Vagina (tissue), 2 donors: ENCODE measurements at regions not wholly inside any gene's neighbourhood (a gene's known extent, or its start where the extent isn't known, plus 50 kb on each side); places are given as distances from the start of the nearest gene placed in this dataset.

ENCODE experiments used
- CTCF ChIP-seq, 3 experiments: fragments of 450-650 bp in 2 of 3; fragments of 200-600 bp in 1 of 3; sonication (generic) in 1 of 3; IDR thresholded peaks; one replicate each; pipeline ENCODE4 v1.5.1; 2017 to 2019; ENCODE audit warnings: antibody characterized with exemption in 3 of 3, mild to moderate bottlenecking in 2 of 3, moderate library complexity in 2 of 3
- POLR2A ChIP-seq, 2 donors: fragments of 450-650 bp; IDR thresholded peaks; one replicate each; pipeline ENCODE4 v1.6.1; 2017; ENCODE audit warnings: antibody characterized with exemption in 2 of 2, mild to moderate bottlenecking in 2 of 2, moderate library complexity in 2 of 2

DNA sequence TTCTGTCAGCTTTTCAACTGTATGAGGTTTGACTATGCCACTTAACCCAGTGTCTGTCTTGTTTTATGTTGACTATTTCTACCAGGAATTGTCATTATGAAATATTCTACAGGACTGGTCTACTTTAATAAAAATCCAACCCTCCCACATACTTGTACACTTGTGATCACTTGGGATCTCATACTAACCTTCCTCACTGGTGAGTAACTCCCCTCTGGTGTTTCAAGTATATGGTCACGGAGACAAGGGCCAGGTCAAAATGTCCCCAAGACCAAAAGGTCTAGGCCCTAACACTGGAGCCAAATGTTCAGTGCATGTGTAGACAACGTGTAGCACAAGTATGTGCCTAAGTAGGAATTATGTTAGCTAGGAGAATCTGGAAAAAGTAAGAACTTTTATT lies 122.7 kb upstream of the TJP1 start:
- TF ChIP-seq POLR2A (IDR thresholded peaks at IDR 0.05) (no peak), CTCF (IDR thresholded peaks at IDR 0.05) (no peak)
